SU-DHL-6 (cell line): ENCODE measurements at regions not wholly inside any gene's neighbourhood (a gene's known extent, or its start where the extent isn't known, plus 50 kb on each side); places are given as distances from the start of the nearest gene placed in this dataset.

Experiments used
- CTCF ChIP-seq: fragments of 200-600 bp; sonication (generic); IDR thresholded peaks from one replicate; pipeline ENCODE4 v1.5.1; 2017; ENCODE audit warnings: antibody characterized with exemption, mild to moderate bottlenecking, low read length, moderate library complexity; ENCODE audit not compliant: insufficient read depth, poor library complexity, severe bottlenecking
- EZH2phosphoT487 ChIP-seq: fragments of 200-600 bp; sonication (generic), shearing (Covaris generic); conservative IDR thresholded peaks from 2 replicates; pipeline ENCODE4 v1.6.1; 2018; ENCODE audit warnings: mild to moderate bottlenecking, antibody characterized with exemption, low read length, moderate library complexity, mixed read lengths

- no peak for TF ChIP-seq CTCF
- no peak for TF ChIP-seq EZH2phosphoT487
Measured at GRCh38 chr14:47949006-47949405, 273.6 kb upstream of the MDGA2 start.
